Hepatocyte (in vitro differentiated cells): ENCODE measurements at regions not wholly inside any gene's neighbourhood (a gene's known extent, or its start where the extent isn't known, plus 50 kb on each side); places are given as distances from the start of the nearest gene placed in this dataset.

ENCODE experiments used
- EZH2phosphoT487 ChIP-seq: fragments of 200-600 bp; sonication (generic); IDR thresholded peaks from one replicate; pipeline ENCODE4 v1.6.1; 2018; ENCODE audit warnings: antibody characterized with exemption, mild to moderate bottlenecking, low read depth, moderate library complexity; ENCODE audit not compliant: unreplicated experiment, severe bottlenecking
- TF ChIP-seq, protein P1 (sequence below): fragments of 200-600 bp; sonication (generic); IDR thresholded peaks from 2 replicates; pipeline ENCODE4 v1.5.1; 2016; ENCODE audit warnings: antibody characterized with exemption, mild to moderate bottlenecking; ENCODE audit not compliant: poor library complexity

DNA sequence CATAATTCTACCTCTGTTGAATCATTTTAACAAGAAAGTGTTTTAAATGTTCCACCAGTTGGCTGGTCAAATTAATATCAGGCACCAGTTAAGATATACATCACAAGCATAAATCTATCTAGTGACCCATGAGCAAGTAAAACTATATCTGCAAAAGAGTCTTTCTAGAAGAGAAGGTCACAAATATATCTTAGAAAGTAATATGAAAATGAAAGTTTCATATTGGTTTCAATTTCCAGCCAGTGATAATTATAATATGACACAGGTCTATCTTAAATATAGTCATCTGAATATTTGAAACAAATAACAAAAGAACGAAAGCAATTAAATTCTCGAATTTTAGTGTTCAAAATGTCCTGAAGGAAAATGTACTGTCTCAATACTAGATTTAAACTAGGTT, 282.5 kb upstream of the KYNU start:
- TF ChIP-seq EZH2phosphoT487 = no peak
- TF ChIP-seq, protein P1, sequence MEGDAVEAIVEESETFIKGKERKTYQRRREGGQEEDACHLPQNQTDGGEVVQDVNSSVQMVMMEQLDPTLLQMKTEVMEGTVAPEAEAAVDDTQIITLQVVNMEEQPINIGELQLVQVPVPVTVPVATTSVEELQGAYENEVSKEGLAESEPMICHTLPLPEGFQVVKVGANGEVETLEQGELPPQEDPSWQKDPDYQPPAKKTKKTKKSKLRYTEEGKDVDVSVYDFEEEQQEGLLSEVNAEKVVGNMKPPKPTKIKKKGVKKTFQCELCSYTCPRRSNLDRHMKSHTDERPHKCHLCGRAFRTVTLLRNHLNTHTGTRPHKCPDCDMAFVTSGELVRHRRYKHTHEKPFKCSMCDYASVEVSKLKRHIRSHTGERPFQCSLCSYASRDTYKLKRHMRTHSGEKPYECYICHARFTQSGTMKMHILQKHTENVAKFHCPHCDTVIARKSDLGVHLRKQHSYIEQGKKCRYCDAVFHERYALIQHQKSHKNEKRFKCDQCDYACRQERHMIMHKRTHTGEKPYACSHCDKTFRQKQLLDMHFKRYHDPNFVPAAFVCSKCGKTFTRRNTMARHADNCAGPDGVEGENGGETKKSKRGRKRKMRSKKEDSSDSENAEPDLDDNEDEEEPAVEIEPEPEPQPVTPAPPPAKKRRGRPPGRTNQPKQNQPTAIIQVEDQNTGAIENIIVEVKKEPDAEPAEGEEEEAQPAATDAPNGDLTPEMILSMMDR = no peak
